ENCODE measurements at regions not wholly inside any gene's neighbourhood (a gene's known extent, or its start where the extent isn't known, plus 50 kb on each side); places are given as distances from the start of the nearest gene placed in this dataset.

- Histone ChIP-seq H3K36me3 (replicated peaks in 1 of 2; ENCODE audit: insufficient read depth in 1 of 2, low read depth in 2 of 2) (no peaks in the 10 kb centered on the region), H3K4me3 (no peak overlapping the region), H3K9me3 (no peaks in the 10 kb centered on the region), H3K4me1 (peaks cover 17% of the 10 kb centered on the region), H3K27me3 (no peaks in the 10 kb centered on the region), H3K27ac (no peak overlapping the region)
- DNase-seq, result no peak
- ATAC-seq, result no peak
- intact Hi-C loops (cut with DNase I), result no loop called here
- 22 to 44% methylated on average over 2 of the region's 2 CpGs for WGBS, 2 donors
- TF ChIP-seq POLR2A (IDR thresholded peaks at IDR 0.05), result no peak
- TF ChIP-seq, protein P1, sequence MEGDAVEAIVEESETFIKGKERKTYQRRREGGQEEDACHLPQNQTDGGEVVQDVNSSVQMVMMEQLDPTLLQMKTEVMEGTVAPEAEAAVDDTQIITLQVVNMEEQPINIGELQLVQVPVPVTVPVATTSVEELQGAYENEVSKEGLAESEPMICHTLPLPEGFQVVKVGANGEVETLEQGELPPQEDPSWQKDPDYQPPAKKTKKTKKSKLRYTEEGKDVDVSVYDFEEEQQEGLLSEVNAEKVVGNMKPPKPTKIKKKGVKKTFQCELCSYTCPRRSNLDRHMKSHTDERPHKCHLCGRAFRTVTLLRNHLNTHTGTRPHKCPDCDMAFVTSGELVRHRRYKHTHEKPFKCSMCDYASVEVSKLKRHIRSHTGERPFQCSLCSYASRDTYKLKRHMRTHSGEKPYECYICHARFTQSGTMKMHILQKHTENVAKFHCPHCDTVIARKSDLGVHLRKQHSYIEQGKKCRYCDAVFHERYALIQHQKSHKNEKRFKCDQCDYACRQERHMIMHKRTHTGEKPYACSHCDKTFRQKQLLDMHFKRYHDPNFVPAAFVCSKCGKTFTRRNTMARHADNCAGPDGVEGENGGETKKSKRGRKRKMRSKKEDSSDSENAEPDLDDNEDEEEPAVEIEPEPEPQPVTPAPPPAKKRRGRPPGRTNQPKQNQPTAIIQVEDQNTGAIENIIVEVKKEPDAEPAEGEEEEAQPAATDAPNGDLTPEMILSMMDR (IDR thresholded peaks at IDR 0.05), result no peak
These were observed 60.9 kb upstream of the RASAL2 start for GRCh38 chr1:178033019-178033418.

- Histone ChIP-seq H3K9me3 (no peaks in the 10 kb centered on the region), H3K36me3 (replicated peaks in 1 of 2; ENCODE audit: insufficient read depth in 1 of 2, low read depth in 2 of 2) (no peaks in the 10 kb centered on the region), H3K4me3 (no peak overlapping the region), H3K27ac (no peak overlapping the region), H3K4me1 (peaks cover 25% of the 10 kb centered on the region), H3K27me3 (no peaks in the 10 kb centered on the region)
- intact Hi-C loops (cut with DNase I), result no loop called here
- ATAC-seq (no peak), DNase-seq (no peak)
- TF ChIP-seq, protein P1 (IDR thresholded peaks at IDR 0.05), result no peak
- TF ChIP-seq POLR2A (IDR thresholded peaks at IDR 0.05), result no peak
- 55 to 61% methylated on average over 2 of the region's 2 CpGs for WGBS, 2 donors
These were observed 59.2 kb upstream of the RASAL2 start for GRCh38 chr1:178034676-178035075.

GRCh38 chr1:178036090-178036489 is 57.8 kb upstream of the RASAL2 start:
- no peak for ATAC-seq
- Histone ChIP-seq H3K4me1 (peaks cover 25% of the 10 kb centered on the region), H3K27ac (no peak overlapping the region), H3K36me3 (replicated peaks in 1 of 2; ENCODE audit: insufficient read depth in 1 of 2, low read depth in 2 of 2) (no peaks in the 10 kb centered on the region), H3K4me3 (no peak overlapping the region), H3K9me3 (no peaks in the 10 kb centered on the region), H3K27me3 (no peaks in the 10 kb centered on the region)
- intact Hi-C loops (cut with DNase I), result no loop called here
- TF ChIP-seq, protein P1 (IDR thresholded peaks at IDR 0.05), result no peak
- no peak for TF ChIP-seq POLR2A (IDR thresholded peaks at IDR 0.05)
- 93 to 98% methylated on average over 8 to 10 of the region's 10 CpGs for WGBS, 2 donors
- DNase-seq, result no peak

DNA sequence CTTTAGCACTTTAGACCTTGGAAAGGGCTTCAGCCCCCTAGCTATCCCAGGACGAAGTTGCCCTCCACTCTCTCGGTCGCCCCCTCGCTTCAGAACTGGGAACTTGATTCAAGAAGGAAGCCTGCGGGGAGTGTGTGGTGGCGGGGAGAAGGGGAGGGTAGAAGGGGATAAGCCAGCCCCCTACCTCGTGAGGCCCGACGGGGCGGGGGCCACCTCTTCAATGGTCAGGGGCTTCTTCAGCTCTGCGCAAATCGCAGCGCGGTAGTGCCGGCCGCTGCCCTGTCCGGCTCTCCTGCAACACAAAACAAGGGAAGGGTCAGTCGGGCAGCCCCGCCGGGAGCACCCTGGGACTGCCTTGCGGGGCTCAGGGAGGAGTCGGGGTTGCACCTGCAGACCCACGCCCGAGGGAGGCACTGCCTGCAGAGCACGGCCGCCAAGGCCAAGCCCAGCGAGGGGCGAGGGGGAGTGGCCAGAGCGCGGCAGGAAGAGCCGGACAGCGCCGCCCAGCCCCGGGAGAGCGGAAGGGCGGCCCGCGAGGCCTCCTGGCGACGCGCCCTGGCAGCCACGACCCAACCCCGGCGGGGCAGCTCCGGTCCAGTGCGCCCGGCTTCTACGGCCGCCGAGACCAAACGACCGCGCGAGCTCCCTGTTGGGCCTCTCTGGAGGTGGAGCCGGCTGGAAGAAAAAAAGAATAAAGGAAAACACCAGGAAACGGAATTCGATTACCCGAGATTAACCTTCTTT is 56.2 kb upstream of the RASAL2 start:
- peaks cover 18% of the 10 kb centered on the region for H3K4me1 ChIP-seq

More for the DNA sequence above, 56.2 kb upstream of the RASAL2 start:
- H3K27ac ChIP-seq, result peak overlapping the region in 3 of 4 donors; percentile 62 to 80 (median 75)
- peak overlapping the region; percentile 2 to 65 for H3K4me3 ChIP-seq
- H3K27me3 ChIP-seq, result no peaks in the 10 kb centered on the region
- ATAC-seq (peak; percentile 98), DNase-seq (peak; percentile 87 to 93 (median 91))
- TF ChIP-seq, protein P1 (IDR thresholded peaks at IDR 0.05), result peak in 6 of 7 experiments; percentile 13 to 73 (median 60)
- peak; percentile 34 to 78 (median 71) for TF ChIP-seq POLR2A (IDR thresholded peaks at IDR 0.05)
- H3K36me3 ChIP-seq (replicated peaks in 1 of 2; ENCODE audit: insufficient read depth in 1 of 2, low read depth in 2 of 2), result no peaks in the 10 kb centered on the region
- WGBS, 2 donors, result 2 to 10% methylated on average over 24 to 55 of the region's 58 CpGs
- no peaks in the 10 kb centered on the region for H3K9me3 ChIP-seq
- intact Hi-C loops (cut with DNase I), result no loop called here
